ENCODE measurements at regions not wholly inside any gene's neighbourhood (a gene's known extent, or its start where the extent isn't known, plus 50 kb on each side); places are given as distances from the start of the nearest gene placed in this dataset.

GRCh38 chr4:115729739-115730266 lies 616.4 kb upstream of the NDST4 start:
- DNase-seq, result no peak

DNA sequence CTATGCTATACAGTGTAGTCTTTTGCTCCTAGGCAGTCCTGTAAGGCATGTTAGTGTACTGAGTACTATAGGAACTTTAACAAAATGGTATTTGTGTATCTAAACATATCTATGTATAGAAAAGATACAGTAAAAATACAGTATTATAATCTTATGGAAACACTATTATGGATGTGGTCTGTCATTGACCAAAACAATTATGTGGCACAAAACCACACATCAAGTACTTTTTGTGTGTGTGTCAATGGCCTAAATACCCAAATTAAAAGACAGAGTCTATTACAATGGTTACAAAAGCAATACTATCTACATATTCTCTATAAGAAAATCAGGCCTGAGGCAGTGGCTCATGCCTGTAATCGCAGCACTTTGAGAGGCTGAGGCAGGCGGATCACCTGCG lies 610.2 kb upstream of the NDST4 start:
- DNase-seq, result no peak

DNA sequence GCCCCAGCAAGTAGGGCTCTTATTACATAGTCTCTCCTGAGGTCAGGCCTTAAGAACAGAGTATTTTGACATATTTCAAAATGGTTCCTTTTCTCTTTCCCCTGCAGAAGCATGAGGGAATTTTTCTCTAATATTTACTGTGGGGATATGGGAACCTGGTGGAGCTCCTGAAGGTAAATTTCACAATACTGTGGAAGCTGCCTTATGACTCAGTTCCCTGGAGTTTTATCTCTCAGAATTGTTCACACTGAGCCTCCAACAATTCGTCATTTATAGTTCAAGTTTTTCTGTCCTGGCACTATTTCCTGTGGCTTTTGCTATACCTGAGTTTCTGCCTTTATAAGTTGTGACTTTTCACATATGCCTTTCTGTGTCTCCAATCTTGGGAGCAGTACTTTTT lies 607.2 kb upstream of the NDST4 start:
- no peak for DNase-seq

- peak; percentile 6 for DNase-seq
Observed at GRCh38 chr4:115711575-115711974, 598.2 kb upstream of the NDST4 start.

GRCh38 chr4:115688961-115689360 lies 575.5 kb upstream of the NDST4 start:
- no peak for DNase-seq

DNA sequence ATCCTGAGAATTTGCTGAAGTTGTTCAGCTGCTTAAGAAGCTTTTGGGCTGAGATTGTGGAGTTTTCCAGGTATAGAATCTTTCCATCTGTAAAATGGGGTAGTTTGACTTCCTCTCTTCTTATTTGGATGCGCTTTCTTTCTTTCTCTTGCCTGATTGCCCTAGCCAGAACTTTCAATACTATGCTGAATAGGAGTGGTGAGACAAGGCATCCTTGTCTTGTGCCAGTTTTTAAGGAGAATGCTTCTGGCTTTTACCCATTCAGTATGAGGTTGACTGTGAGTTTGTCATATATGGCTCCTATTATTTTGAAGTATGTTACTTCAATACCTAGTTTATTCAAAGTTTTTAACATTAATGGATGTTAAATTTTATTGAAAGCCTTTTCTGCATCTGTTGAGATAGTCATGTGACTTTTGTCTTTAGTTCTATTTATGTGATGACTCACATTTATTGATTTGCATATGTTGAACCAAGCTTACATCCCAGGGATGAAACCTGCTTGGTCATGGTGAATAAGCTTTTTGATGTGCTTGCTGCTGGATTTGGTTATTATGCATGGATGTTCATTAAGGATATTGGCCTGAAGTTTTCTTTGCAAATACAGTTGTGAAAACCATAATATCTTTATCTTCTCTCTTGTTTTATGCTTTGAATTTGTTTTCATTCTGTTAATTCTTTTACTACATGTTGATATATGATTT lies 573.8 kb upstream of the NDST4 start:
- DNase-seq, result no peak

DNA sequence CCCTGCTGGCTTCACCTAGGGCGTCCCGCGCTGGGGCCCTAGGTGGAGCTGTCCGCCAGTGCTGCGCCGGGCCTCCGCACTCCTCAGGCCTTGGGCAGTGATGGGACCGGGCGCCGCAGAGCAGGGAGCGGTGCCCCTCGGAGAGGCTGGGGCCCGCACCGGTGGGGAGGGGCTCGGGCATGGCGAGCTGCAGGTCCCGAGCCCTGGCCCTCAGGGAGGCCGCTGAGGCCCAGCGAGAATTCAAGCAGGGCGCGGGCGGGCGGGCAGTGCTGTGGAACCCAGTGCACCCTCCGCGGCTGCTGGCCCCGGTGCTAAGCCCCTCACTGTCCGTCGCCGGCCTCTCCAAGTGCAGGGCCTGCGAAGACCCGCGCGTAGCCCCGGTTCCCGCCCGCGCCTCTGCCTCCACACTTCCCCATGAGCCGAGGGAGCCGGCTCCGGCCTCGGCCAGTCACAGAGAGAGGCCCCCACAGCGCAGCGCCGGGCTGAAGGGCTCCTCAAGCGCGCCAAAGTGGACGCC lies 565.1 kb upstream of the NDST4 start:
- no peak for DNase-seq

GRCh38 chr4:115675719-115676118 lies 562.3 kb upstream of the NDST4 start:
- DNase-seq, result no peak

DNA sequence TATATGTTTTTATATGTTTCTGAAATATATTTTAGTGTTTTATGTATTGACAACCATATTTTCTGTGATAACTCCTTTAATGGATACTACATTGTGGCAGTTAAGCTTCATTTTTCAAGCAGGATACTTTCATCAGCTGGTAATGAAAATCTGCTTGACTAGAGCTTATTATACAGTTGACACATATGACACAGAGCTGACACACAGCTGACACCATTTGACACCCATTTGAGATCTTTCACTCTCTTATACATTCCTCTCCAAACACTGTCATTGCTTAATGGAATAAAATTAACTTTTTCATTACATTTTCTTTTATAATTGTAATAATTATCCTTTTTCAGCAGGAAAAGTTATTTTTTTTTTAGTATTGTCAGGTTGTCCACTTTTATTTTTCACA lies 561.1 kb upstream of the NDST4 start:
- DNase-seq, result no peak

GRCh38 chr4:115671581-115671980 lies 558.2 kb upstream of the NDST4 start:
- no peak for DNase-seq

GRCh38 chr4:115670930-115671329 lies 557.5 kb upstream of the NDST4 start:
- DNase-seq, result no peak

GRCh38 chr4:115668396-115668795 lies 555.0 kb upstream of the NDST4 start:
- DNase-seq, result no peak

DNA sequence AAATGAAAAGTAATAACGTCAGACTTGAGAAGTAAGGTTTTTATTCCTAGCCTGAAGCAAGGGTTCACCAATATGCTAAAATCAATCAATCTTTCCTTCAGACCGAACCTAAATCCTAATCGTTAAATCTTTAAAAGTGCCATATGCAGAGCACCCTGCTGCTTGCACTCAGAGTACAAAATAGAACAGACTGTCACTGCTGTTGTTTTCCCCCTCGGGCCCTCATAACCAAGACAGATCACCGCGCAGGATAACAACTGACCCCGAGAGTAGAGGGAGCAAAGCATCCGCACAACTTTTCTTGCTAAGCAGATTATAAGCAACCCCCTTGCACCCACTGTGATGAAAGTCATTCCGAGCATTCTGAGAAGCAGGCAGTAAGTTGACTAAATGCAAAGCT lies 550.9 kb upstream of the NDST4 start:
- no peak for DNase-seq

DNA sequence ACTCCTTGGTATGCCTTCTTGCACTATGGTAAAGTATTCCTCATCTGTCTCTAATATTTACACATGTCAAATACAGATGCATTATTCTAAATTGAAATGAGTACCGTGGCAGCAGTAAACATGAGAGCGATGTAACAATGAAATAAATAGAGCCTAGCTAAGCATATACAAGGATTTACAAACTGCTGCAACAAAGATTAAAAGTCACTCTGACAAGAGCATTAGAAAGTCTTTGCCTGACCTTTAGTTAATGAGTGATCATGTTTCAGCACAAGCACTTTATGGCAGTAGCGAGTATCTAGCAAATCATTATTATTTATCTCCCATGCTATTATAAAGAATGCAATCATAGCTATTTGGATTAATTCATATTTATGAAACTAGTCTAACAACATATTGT lies 547.0 kb upstream of the NDST4 start:
- DNase-seq, result no peak

GRCh38 chr4:115657991-115658650 lies 544.7 kb upstream of the NDST4 start:
- no peak for DNase-seq

DNA sequence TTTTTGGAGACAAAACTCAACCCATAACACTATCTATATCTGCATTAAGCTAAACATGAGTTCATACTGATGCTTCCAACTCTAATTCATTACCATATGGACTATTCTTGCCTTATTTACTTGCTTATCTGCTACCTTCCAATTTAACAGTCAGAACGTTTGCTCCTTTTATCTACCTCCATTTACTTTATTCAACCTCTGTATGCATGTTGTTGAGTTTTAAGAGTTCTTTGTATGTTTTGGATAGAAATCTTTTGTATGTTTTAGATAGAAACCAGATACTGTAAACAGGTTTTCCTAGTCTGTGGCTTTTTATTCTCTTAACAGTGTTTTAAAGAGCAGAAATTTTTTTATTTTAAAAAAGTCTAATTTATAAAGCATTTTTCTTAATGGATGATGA lies 542.2 kb upstream of the NDST4 start:
- DNase-seq, result no peak

GRCh38 chr4:115648786-115649185 lies 535.4 kb upstream of the NDST4 start:
- DNase-seq, result no peak

DNA sequence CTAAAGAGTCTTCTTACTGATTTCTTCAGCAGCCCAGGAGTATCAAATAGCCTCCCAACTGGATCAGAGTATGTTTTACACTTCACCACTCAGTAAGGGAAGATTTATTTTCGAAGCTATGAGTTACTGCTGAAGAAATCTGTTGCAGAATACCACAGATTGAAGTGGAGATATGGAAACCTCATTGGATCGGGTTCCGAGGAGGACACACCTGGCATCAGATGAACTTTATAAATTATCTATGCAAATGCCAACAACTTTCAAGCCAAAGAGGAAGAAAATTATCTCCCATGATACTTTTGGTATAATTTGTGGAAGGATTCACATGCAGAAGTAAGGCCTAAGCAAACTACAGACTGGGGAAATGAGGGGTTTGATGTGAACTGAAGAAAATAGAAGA lies 515.9 kb upstream of the NDST4 start:
- DNase-seq, result no peak

- no peak for DNase-seq
Observed at GRCh38 chr4:115609631-115610030, 496.2 kb upstream of the NDST4 start.

GRCh38 chr4:115607311-115607710 lies 493.9 kb upstream of the NDST4 start:
- no peak for DNase-seq

GRCh38 chr4:115596265-115597001 lies 483.0 kb upstream of the NDST4 start:
- DNase-seq, result no peak

DNA sequence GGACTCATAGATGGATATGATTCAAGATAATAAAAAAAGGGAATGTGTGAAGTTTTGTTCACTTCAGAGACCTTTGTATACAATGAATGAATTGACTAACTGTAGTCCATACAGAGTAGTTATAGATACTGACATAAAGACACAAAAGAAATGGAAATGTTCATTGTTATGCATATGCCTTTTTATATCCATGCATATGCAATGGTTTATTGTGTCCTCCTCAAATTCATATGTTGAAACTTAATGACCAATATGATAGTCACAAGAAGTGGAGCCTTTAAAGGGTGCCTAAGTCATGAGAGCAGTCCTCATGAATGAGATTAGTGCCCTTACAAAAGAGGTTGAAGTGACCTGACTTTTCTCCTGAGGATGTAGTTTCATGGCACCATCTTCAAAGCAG lies 467.5 kb upstream of the NDST4 start:
- no peak for DNase-seq

DNA sequence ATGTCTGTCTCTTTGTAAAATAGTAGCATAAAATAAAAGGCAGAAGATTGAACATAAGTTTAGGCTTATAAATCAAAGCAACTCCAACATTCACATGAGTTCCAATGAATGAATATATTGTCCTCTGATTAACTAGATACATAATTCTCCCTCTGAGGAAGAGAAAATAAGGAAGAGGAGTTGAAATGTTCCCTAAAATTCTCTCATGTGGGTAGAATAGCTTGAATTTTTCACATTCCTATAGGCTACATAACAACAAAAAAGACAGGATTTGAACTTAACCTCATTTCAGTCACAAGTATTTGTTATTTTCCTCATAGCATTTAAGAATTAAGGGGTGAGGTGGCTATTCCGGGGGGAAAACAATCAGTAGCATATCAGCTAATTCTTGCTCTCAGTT lies 462.4 kb upstream of the NDST4 start:
- no peak for DNase-seq

DNA sequence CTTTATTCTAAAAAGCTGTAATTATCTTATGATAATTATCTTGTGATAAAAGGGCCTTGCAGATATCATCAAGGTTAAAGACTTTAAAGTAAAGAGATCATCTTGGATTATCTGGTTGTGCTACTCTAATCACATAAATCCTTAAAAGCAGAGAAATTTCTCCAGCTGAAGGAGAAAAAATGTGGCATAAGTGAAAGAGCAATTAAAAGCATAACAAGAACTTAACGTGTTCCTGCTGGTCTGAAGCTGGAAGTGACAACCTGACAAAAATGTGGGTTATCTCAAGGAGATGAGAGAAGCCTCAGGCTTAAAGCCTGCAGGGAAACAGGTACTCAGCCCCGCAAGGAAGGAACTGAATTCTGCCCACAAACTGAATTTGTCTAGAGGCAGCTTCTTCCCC lies 449.1 kb upstream of the NDST4 start:
- DNase-seq, result no peak
